Ishikawa (cell line): ENCODE measurements at regions not wholly inside any gene's neighbourhood (a gene's known extent, or its start where the extent isn't known, plus 50 kb on each side); places are given as distances from the start of the nearest gene placed in this dataset.

Experiments
- CEBPB ChIP-seq: IDR thresholded peaks from 2 replicates; pipeline ENCODE4 v1.6.1; 2012
- CREB1 ChIP-seq: IDR thresholded peaks from 2 replicates; pipeline ENCODE4 v1.6.1; 2012; ENCODE audit warnings: low read depth
- EGR1 ChIP-seq: IDR thresholded peaks from 2 replicates; pipeline ENCODE4 v1.6.1; 2012
- EP300 ChIP-seq: IDR thresholded peaks from 2 replicates; pipeline ENCODE4 v1.6.1; 2012; ENCODE audit warnings: borderline replicate concordance
- FOXM1 ChIP-seq: IDR thresholded peaks from 2 replicates; pipeline ENCODE4 v1.6.1; 2012; ENCODE audit warnings: low read depth, borderline replicate concordance
- NFIC ChIP-seq: IDR thresholded peaks from 2 replicates; pipeline ENCODE4 v1.6.1; 2012
- RAD21 ChIP-seq: IDR thresholded peaks from 2 replicates; pipeline ENCODE4 v1.6.1; 2012; ENCODE audit warnings: low read depth
- REST ChIP-seq: IDR thresholded peaks from 2 replicates; pipeline ENCODE4 v1.6.1; 2012; ENCODE audit warnings: low read depth, mild to moderate bottlenecking
- TAF1 ChIP-seq: IDR thresholded peaks from 2 replicates; pipeline ENCODE4 v1.6.1; 2012; ENCODE audit warnings: low read depth, mild to moderate bottlenecking
- TCF12 ChIP-seq: IDR thresholded peaks from 2 replicates; pipeline ENCODE4 v1.6.1; 2012; ENCODE audit warnings: low read depth
- TEAD4 ChIP-seq: IDR thresholded peaks from 2 replicates; pipeline ENCODE4 v1.6.1; 2012
- YY1 ChIP-seq: IDR thresholded peaks from 2 replicates; pipeline ENCODE4 v1.6.1; 2012; ENCODE audit warnings: low read depth
- ZBTB7A ChIP-seq: IDR thresholded peaks from 2 replicates; pipeline ENCODE4 v1.6.1; 2012; ENCODE audit warnings: low read depth
- TF ChIP-seq, protein P1 (sequence below): IDR thresholded peaks from 2 replicates; pipeline ENCODE4 v1.6.1; 2012
- TF ChIP-seq, protein P2 (sequence below): IDR thresholded peaks from 2 replicates; pipeline ENCODE4 v1.6.1; 2012

- no peak for TF ChIP-seq CREB1
- TF ChIP-seq FOXM1: no peak
- TF ChIP-seq RAD21: no peak
- TF ChIP-seq YY1: no peak
- TF ChIP-seq, protein P1, sequence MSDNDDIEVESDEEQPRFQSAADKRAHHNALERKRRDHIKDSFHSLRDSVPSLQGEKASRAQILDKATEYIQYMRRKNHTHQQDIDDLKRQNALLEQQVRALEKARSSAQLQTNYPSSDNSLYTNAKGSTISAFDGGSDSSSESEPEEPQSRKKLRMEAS: no peak
- no peak for TF ChIP-seq ZBTB7A
- no peak for TF ChIP-seq TAF1
- TF ChIP-seq REST: no peak
- TF ChIP-seq CEBPB: no peak
- no peak for TF ChIP-seq TEAD4
- no peak for TF ChIP-seq EGR1
- TF ChIP-seq, protein P2, sequence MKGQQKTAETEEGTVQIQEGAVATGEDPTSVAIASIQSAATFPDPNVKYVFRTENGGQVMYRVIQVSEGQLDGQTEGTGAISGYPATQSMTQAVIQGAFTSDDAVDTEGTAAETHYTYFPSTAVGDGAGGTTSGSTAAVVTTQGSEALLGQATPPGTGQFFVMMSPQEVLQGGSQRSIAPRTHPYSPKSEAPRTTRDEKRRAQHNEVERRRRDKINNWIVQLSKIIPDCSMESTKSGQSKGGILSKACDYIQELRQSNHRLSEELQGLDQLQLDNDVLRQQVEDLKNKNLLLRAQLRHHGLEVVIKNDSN: no peak
- TF ChIP-seq EP300: no peak
- TF ChIP-seq NFIC: no peak
- no peak for TF ChIP-seq TCF12
These were observed 334.0 kb upstream of the MCTP2 start for GRCh38 chr15:93897377-93897776.

- TF ChIP-seq RAD21 (no peak), CEBPB (no peak), TEAD4 (no peak), REST (no peak), EGR1 (no peak), TAF1 (no peak)
These were observed 335.2 kb upstream of the MCTP2 start for GRCh38 chr15:93895976-93896770.

- TF ChIP-seq RAD21 (no peak), EGR1 (no peak), TCF12 (no peak), CREB1 (no peak), CEBPB (no peak), YY1 (no peak)
- TF ChIP-seq, protein P2: no peak
These were observed 336.8 kb upstream of the MCTP2 start for GRCh38 chr15:93894438-93895036.

DNA sequence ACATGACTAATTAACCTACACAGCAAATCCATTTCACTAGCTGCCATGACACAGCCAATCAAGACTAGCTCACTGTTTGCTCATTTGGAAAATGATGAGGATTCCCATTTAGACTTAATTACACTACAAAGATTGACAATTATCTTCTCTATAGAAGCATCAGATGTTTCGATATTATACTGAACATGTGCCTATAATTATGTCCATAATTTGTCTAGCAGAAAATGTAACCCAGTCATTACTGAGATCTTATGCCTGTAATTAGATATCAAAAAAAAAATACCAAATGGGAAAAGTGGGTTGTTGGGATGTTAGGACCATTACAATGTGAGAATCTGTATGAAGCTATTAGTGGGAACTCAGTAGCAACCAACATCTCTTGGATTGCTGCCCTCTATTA, 344.2 kb upstream of the MCTP2 start:
- TF ChIP-seq NFIC (no peak), ZBTB7A (no peak), CREB1 (no peak), EGR1 (no peak), YY1 (no peak), TEAD4 (no peak), RAD21 (no peak), CEBPB (no peak), TAF1 (no peak), EP300 (no peak), TCF12 (no peak), REST (no peak), FOXM1 (no peak)
- TF ChIP-seq, protein P1: no peak
- TF ChIP-seq, protein P2: no peak
